Gastroesophageal sphincter (tissue), 3 donors: ENCODE measurements at regions not wholly inside any gene's neighbourhood (a gene's known extent, or its start where the extent isn't known, plus 50 kb on each side); places are given as distances from the start of the nearest gene placed in this dataset.

ENCODE experiments used
- EP300 ChIP-seq: sonication (generic); formaldehyde crosslinking; IDR thresholded peaks from one replicate; pipeline ENCODE4 v1.6.1; 2017; ENCODE audit warnings: antibody characterized with exemption, mild to moderate bottlenecking
- POLR2AphosphoS5 ChIP-seq: sonication (generic); formaldehyde crosslinking; IDR thresholded peaks from one replicate; pipeline ENCODE4 v1.6.1; 2017; ENCODE audit warnings: antibody characterized with exemption
- TF ChIP-seq, protein P1 (sequence below), 4 experiments: fragments of 200-600 bp in 2 of 4; fragments of 450-650 bp in 2 of 4; sonication (generic) in 1 of 4; IDR thresholded peaks; one replicate each; pipeline ENCODE4 v1.5.1; 2017 to 2019; ENCODE audit warnings: antibody characterized with exemption in 4 of 4, mild to moderate bottlenecking in 2 of 4, moderate library complexity in 2 of 4

DNA sequence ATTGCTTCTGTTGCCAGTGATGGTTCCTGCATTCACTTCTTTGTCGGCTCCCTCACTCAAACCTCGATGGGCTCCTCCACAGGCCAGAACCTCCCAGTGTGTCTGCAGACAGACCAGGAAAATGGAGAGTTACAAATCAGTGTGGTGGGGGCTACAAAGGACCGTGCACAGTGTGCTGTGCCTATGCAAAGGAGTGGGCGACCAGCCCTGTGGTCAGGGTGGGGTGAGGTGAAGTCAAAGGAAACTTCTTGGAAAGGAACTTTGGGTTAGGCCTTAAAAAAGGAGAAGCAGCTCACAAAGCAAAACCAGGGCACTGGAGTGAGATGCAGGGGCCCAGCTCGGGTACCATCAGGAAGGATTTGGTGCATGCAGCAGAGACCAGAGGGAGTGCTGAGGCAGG is 304.3 kb upstream of the ZMIZ1 start:
- TF ChIP-seq, protein P1, sequence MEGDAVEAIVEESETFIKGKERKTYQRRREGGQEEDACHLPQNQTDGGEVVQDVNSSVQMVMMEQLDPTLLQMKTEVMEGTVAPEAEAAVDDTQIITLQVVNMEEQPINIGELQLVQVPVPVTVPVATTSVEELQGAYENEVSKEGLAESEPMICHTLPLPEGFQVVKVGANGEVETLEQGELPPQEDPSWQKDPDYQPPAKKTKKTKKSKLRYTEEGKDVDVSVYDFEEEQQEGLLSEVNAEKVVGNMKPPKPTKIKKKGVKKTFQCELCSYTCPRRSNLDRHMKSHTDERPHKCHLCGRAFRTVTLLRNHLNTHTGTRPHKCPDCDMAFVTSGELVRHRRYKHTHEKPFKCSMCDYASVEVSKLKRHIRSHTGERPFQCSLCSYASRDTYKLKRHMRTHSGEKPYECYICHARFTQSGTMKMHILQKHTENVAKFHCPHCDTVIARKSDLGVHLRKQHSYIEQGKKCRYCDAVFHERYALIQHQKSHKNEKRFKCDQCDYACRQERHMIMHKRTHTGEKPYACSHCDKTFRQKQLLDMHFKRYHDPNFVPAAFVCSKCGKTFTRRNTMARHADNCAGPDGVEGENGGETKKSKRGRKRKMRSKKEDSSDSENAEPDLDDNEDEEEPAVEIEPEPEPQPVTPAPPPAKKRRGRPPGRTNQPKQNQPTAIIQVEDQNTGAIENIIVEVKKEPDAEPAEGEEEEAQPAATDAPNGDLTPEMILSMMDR (IDR thresholded peaks at IDR 0.05) = no peak
- TF ChIP-seq EP300 (no peak), POLR2AphosphoS5 (no peak)
